WTC11 (cell line): ENCODE measurements at regions not wholly inside any gene's neighbourhood (a gene's known extent, or its start where the extent isn't known, plus 50 kb on each side); places are given as distances from the start of the nearest gene placed in this dataset.

ENCODE experiments used
- ATAC-seq: fragments of 200-7000 bp; cut with Tn5 transposase; 2 replicates; pipeline ENCODE4 v1.10.0; 2021; ENCODE audit warnings: mild to moderate bottlenecking, moderate library complexity
- CTCF ChIA-PET: fragments of 300-600 bp; sonication (Branson Sonifier 250); formaldehyde crosslinking; loops from one replicate; lab custom pipeline; 2021; ENCODE audit warnings: antibody characterized with exemption; lab: Charles Lee
- POLR2A ChIA-PET: fragments of 350-600 bp; sonication (Branson Sonifier 250); formaldehyde crosslinking; loops from one replicate; lab custom pipeline; 2021; ENCODE audit warnings: antibody characterized with exemption; lab: Charles Lee
- DNase-seq: peaks from one replicate; pipeline ENCODE4 v3.0.0; 2021; ENCODE audit warnings: low spot score
- H3K27ac Mint-ChIP-seq: 2 replicates; pipeline ENCODE4 v1.8.0; 2021; ENCODE audit warnings: mixed read lengths
- H3K27me3 Mint-ChIP-seq: 2 replicates; pipeline ENCODE4 v1.8.0; 2021; ENCODE audit warnings: low read depth, mild to moderate bottlenecking, moderate library complexity, mixed read lengths
- H3K36me3 Mint-ChIP-seq: 2 replicates; pipeline ENCODE4 v1.8.0; 2021; ENCODE audit warnings: mixed read lengths
- H3K4me1 Mint-ChIP-seq: 2 replicates; pipeline ENCODE4 v1.8.0; 2022; ENCODE audit warnings: mixed read lengths
- H3K4me3 Mint-ChIP-seq: 2 replicates; pipeline ENCODE4 v1.8.0; 2021; ENCODE audit warnings: mild to moderate bottlenecking, moderate library complexity, mixed read lengths
- H3K9me3 Mint-ChIP-seq: 2 replicates; pipeline ENCODE4 v1.8.0; 2021; ENCODE audit warnings: mixed read lengths
- ATF1 ChIP-seq: sonication (generic); formaldehyde crosslinking; IDR thresholded peaks from 2 replicates; pipeline ENCODE4 v1.8.1; 2023; ENCODE audit warnings: mild to moderate bottlenecking, moderate library complexity, missing genetic modification reagents
- EMX1 ChIP-seq: fragments of 250-450 bp; sonication (Bioruptor Pico); IDR thresholded peaks from 2 replicates; pipeline ENCODE4 v1.8.0; 2021; ENCODE audit warnings: mild to moderate bottlenecking
- GABPB1 ChIP-seq: sonication (generic); formaldehyde crosslinking; IDR thresholded peaks from 2 replicates; pipeline ENCODE4 v1.8.1; 2023; ENCODE audit warnings: mild to moderate bottlenecking, missing genetic modification reagents
- NFYB ChIP-seq: sonication (generic); formaldehyde crosslinking; conservative IDR thresholded peaks from 2 replicates; pipeline ENCODE4 v1.8.0; 2022; ENCODE audit warnings: low read depth, missing genetic modification reagents
- NR1H2 ChIP-seq: sonication (generic); formaldehyde crosslinking; IDR thresholded peaks from 2 replicates; pipeline ENCODE4 v1.9.0; 2021; ENCODE audit warnings: mild to moderate bottlenecking, moderate library complexity, missing genetic modification reagents
- NR3C1 ChIP-seq: sonication (generic); formaldehyde crosslinking; conservative IDR thresholded peaks from 2 replicates; pipeline ENCODE4 v1.8.1; 2023; ENCODE audit warnings: low read depth, mild to moderate bottlenecking, missing genetic modification reagents
- SMAD3 ChIP-seq: sonication (generic); formaldehyde crosslinking; IDR thresholded peaks from 2 replicates; pipeline ENCODE4 v1.8.0; 2022; ENCODE audit warnings: missing genetic modification reagents, mild to moderate bottlenecking, borderline replicate concordance
- TCF7 ChIP-seq: sonication (generic); formaldehyde crosslinking; IDR thresholded peaks from 2 replicates; pipeline ENCODE4 v1.8.0; 2022; ENCODE audit warnings: mild to moderate bottlenecking, low read depth, missing genetic modification reagents, moderate library complexity
- ZNF219 ChIP-seq: sonication (generic); formaldehyde crosslinking; IDR thresholded peaks from 2 replicates; pipeline ENCODE4 v1.8.0; 2023; ENCODE audit warnings: missing genetic modification reagents, mild to moderate bottlenecking, borderline replicate concordance
- ZNF396 ChIP-seq: fragments of 250-450 bp; sonication (Bioruptor Pico); IDR thresholded peaks from 2 replicates; pipeline ENCODE4 v1.8.0; 2021; ENCODE audit warnings: mild to moderate bottlenecking, moderate library complexity, borderline replicate concordance
- TF ChIP-seq, protein P1 (sequence below): sonication (generic); formaldehyde crosslinking; IDR thresholded peaks from 2 replicates; pipeline ENCODE4 v1.8.0; 2023; ENCODE audit warnings: mild to moderate bottlenecking, missing genetic modification reagents
- TF ChIP-seq, protein P2 (sequence below): sonication (generic); formaldehyde crosslinking; IDR thresholded peaks from 2 replicates; pipeline ENCODE4 v1.8.1; 2023; ENCODE audit warnings: mild to moderate bottlenecking, moderate library complexity, missing genetic modification reagents
- TF ChIP-seq, protein P3 (sequence below): sonication (generic); formaldehyde crosslinking; IDR thresholded peaks from 2 replicates; pipeline ENCODE4 v1.8.0; 2022; ENCODE audit warnings: mild to moderate bottlenecking, missing genetic modification reagents
- TF ChIP-seq, protein P4 (sequence below): sonication (generic); formaldehyde crosslinking; IDR thresholded peaks from 2 replicates; pipeline ENCODE4 v1.8.1; 2022; ENCODE audit warnings: mild to moderate bottlenecking, missing genetic modification reagents, moderate library complexity, borderline replicate concordance
- TF ChIP-seq, protein P5 (sequence below): fragments of 250-450 bp; sonication (Bioruptor Pico); IDR thresholded peaks from 2 replicates; pipeline ENCODE4 v1.9.0; 2021; ENCODE audit warnings: moderate library complexity, mild to moderate bottlenecking, inconsistent platforms, borderline replicate concordance
- TF ChIP-seq, protein P6 (sequence below): fragments of 200-600 bp; IDR thresholded peaks from 2 replicates; pipeline ENCODE4 v1.8.0; 2022; ENCODE audit warnings: antibody characterized with exemption
- TF ChIP-seq, protein P7 (sequence below): sonication (generic); formaldehyde crosslinking; IDR thresholded peaks from 2 replicates; pipeline ENCODE4 v1.8.0; 2022; ENCODE audit warnings: mild to moderate bottlenecking, missing genetic modification reagents

DNA sequence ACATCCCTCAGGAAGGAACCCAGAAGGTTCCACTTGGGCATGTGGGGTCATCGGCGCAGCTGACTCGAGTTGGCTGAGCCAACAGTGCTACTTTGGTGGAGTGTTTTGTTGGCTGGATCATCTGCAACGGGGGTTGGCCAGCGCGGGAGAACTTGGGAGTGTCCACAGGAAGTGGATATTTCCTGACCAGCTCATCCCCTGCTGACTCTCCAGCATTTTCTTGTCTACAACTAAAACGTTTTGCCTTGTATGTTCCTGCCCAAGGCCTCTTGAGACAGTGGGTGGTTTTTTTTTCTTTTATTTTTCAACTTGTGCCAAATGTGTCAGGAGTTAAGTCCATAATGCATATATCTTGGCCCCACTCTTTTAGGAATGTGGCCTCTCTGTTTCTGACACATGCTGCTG, 208.6 kb downstream of the ZNF365 start (continued):
- TF ChIP-seq, protein P1, sequence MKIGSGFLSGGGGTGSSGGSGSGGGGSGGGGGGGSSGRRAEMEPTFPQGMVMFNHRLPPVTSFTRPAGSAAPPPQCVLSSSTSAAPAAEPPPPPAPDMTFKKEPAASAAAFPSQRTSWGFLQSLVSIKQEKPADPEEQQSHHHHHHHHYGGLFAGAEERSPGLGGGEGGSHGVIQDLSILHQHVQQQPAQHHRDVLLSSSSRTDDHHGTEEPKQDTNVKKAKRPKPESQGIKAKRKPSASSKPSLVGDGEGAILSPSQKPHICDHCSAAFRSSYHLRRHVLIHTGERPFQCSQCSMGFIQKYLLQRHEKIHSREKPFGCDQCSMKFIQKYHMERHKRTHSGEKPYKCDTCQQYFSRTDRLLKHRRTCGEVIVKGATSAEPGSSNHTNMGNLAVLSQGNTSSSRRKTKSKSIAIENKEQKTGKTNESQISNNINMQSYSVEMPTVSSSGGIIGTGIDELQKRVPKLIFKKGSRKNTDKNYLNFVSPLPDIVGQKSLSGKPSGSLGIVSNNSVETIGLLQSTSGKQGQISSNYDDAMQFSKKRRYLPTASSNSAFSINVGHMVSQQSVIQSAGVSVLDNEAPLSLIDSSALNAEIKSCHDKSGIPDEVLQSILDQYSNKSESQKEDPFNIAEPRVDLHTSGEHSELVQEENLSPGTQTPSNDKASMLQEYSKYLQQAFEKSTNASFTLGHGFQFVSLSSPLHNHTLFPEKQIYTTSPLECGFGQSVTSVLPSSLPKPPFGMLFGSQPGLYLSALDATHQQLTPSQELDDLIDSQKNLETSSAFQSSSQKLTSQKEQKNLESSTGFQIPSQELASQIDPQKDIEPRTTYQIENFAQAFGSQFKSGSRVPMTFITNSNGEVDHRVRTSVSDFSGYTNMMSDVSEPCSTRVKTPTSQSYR = no peak
- TF ChIP-seq, protein P2, sequence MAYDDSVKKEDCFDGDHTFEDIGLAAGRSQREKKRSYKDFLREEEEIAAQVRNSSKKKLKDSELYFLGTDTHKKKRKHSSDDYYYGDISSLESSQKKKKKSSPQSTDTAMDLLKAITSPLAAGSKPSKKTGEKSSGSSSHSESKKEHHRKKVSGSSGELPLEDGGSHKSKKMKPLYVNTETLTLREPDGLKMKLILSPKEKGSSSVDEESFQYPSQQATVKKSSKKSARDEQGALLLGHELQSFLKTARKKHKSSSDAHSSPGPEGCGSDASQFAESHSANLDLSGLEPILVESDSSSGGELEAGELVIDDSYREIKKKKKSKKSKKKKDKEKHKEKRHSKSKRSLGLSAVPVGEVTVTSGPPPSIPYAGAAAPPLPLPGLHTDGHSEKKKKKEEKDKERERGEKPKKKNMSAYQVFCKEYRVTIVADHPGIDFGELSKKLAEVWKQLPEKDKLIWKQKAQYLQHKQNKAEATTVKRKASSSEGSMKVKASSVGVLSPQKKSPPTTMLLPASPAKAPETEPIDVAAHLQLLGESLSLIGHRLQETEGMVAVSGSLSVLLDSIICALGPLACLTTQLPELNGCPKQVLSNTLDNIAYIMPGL (CRISPR knock-in tag) = no peak
- TF ChIP-seq GABPB1 (CRISPR knock-in tag) = no peak

DNA sequence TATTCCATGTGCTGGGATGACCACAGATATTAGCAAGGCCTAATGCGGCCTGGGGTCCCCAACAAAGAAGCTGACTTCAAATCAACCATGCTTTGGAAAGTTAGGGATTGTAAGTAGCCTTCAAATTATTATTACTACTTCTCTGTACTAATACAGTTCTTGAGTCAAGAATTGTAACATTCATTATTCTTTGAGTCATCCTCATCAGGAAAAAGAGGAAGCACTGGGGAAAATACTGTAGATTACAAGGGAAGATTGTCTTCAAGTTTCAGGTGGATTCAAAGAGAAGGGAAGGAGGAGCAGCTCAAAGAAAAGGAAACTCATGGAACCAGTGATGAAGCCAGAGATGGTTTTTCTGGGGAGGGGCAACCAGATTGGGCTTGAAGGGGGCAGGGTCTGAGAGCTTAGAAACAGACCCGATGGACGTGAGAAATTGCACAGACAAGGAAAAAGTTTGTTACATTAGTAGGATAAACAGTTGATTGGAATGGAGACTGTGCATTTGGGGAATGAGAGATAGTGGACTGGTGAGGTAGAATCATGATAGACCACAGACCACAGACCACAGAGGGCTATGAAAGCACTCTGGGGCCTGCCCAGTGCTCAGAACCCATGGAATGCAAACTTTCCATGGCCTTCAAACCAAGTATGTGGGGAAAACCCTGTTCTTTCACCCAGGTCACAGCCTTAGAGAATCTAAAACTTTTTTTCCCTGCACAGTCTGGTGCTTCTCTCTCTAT, 209.9 kb downstream of the ZNF365 start:
- Mint-ChIP-seq H3K4me3 (no peak overlapping the region), H3K9me3 (peaks cover 13% of the 10 kb centered on the region), H3K27ac (no peak overlapping the region)
- DNase-seq = no peak
- ChIA-PET POLR2A (no interaction called here), CTCF (no interaction called here)
- no peak for ATAC-seq
- TF ChIP-seq, protein P3, sequence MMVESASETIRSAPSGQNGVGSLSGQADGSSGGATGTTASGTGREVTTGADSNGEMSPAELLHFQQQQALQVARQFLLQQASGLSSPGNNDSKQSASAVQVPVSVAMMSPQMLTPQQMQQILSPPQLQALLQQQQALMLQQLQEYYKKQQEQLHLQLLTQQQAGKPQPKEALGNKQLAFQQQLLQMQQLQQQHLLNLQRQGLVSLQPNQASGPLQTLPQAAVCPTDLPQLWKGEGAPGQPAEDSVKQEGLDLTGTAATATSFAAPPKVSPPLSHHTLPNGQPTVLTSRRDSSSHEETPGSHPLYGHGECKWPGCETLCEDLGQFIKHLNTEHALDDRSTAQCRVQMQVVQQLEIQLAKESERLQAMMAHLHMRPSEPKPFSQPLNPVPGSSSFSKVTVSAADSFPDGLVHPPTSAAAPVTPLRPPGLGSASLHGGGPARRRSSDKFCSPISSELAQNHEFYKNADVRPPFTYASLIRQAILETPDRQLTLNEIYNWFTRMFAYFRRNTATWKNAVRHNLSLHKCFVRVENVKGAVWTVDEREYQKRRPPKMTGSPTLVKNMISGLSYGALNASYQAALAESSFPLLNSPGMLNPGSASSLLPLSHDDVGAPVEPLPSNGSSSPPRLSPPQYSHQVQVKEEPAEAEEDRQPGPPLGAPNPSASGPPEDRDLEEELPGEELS (CRISPR knock-in tag) = no peak
- TF ChIP-seq EMX1 = no peak
- TF ChIP-seq GABPB1 (CRISPR knock-in tag) = no peak
- TF ChIP-seq, protein P4, sequence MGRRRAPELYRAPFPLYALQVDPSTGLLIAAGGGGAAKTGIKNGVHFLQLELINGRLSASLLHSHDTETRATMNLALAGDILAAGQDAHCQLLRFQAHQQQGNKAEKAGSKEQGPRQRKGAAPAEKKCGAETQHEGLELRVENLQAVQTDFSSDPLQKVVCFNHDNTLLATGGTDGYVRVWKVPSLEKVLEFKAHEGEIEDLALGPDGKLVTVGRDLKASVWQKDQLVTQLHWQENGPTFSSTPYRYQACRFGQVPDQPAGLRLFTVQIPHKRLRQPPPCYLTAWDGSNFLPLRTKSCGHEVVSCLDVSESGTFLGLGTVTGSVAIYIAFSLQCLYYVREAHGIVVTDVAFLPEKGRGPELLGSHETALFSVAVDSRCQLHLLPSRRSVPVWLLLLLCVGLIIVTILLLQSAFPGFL (CRISPR knock-in tag) = no peak
- no peak for TF ChIP-seq ZNF396 (CRISPR knock-in tag)
- TF ChIP-seq NFYB (CRISPR knock-in tag) = no peak
- TF ChIP-seq NR3C1 (CRISPR knock-in tag) = no peak
- no peak for TF ChIP-seq ATF1 (CRISPR knock-in tag)
- no peak for TF ChIP-seq TCF7 (CRISPR knock-in tag)
- TF ChIP-seq, protein P5, sequence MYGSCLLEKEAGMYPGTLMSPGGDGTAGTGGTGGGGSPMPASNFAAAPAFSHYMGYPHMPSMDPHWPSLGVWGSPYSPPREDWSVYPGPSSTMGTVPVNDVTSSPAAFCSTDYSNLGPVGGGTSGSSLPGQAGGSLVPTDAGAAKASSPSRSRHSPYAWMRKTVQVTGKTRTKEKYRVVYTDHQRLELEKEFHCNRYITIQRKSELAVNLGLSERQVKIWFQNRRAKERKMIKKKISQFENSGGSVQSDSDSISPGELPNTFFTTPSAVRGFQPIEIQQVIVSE (CRISPR knock-in tag) = no peak
- TF ChIP-seq NR1H2 (CRISPR knock-in tag) = no peak
- TF ChIP-seq, all 79 proteins: peak for 0
- Mint-ChIP-seq H3K36me3 (no peaks in the 10 kb centered on the region), H3K27me3 (no peaks in the 10 kb centered on the region), H3K4me1 (no peaks in the 10 kb centered on the region)

DNA sequence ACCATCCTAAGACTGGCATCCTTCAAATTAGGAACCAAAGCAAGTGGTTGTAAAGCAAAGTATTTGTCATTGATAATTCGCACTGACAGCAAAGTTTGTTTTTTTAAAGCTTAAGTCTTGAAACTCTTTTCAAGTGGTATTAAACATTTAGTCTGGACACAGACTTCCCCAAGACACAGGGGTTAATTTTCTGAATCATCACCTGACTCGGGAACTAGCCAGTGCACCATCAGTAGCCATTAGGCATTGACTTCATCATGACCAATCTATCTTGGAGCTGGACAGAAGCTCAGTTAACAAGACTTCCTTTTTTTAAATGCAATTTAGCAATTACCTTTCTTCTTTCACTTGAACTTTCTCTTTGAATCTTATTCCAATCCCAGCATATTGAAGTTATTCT, 210.6 kb downstream of the ZNF365 start:
- no peaks in the 10 kb centered on the region for H3K27me3 Mint-ChIP-seq
- peaks cover 13% of the 10 kb centered on the region for H3K9me3 Mint-ChIP-seq

More for the DNA sequence above, 210.6 kb downstream of the ZNF365 start:
- Mint-ChIP-seq H3K36me3 (no peaks in the 10 kb centered on the region), H3K4me1 (no peaks in the 10 kb centered on the region), H3K4me3 (no peak overlapping the region), H3K27ac (no peak overlapping the region)
- no peak for ATAC-seq
- no peak for TF ChIP-seq ZNF219 (CRISPR knock-in tag)
- TF ChIP-seq, protein P6, sequence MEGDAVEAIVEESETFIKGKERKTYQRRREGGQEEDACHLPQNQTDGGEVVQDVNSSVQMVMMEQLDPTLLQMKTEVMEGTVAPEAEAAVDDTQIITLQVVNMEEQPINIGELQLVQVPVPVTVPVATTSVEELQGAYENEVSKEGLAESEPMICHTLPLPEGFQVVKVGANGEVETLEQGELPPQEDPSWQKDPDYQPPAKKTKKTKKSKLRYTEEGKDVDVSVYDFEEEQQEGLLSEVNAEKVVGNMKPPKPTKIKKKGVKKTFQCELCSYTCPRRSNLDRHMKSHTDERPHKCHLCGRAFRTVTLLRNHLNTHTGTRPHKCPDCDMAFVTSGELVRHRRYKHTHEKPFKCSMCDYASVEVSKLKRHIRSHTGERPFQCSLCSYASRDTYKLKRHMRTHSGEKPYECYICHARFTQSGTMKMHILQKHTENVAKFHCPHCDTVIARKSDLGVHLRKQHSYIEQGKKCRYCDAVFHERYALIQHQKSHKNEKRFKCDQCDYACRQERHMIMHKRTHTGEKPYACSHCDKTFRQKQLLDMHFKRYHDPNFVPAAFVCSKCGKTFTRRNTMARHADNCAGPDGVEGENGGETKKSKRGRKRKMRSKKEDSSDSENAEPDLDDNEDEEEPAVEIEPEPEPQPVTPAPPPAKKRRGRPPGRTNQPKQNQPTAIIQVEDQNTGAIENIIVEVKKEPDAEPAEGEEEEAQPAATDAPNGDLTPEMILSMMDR = no peak
- TF ChIP-seq SMAD3 (CRISPR knock-in tag) = no peak
- TF ChIP-seq, protein P7, sequence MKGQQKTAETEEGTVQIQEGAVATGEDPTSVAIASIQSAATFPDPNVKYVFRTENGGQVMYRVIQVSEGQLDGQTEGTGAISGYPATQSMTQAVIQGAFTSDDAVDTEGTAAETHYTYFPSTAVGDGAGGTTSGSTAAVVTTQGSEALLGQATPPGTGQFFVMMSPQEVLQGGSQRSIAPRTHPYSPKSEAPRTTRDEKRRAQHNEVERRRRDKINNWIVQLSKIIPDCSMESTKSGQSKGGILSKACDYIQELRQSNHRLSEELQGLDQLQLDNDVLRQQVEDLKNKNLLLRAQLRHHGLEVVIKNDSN (CRISPR knock-in tag) = no peak
- DNase-seq = no peak
- ChIA-PET POLR2A (no interaction called here), CTCF (no interaction called here)
